ENCODE measurements at regions not wholly inside any gene's neighbourhood (a gene's known extent, or its start where the extent isn't known, plus 50 kb on each side); places are given as distances from the start of the nearest gene placed in this dataset.
A peak's percentile ranks its signal among the peaks of the same experiment; 100 is the strongest.

DNA sequence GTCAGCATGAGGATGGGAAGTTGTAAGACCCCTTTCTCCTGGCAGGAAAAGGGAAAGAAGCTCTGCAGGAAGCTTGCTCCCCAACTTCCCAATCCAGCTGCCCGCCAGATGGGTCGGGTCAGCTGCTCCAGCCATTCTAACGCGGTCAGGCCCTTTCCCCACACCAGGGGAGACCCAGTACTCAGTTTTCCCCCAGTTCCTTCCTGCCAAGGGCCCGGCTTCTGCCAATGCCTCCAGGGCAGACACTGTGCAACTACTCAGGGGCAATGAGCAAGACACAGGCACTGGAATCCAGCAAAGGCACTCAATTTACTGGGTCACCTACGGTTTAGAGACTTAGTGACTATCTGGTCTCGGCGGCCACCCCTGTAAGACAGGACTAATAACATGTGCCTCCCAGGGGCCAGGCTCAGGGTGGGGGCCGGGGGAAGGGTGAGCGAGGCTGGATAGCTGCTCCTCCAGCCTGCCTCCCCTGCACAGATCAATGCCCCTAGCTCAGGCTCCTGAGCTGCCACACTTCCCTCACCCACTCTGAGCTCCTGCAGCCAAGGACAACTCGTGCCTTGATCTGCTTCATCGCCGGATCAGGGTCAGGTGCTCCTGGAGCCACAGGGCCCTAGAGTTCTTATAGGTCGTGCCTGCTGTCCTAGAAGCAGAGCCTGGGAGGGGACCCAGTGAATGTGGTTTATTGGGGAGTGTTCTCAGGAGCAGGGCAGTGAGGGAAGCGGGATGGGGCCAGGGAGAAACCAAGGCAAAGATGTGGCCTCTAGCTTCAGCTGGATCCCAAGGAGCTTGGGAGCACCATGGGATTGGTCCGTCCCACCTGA lies 171.1 kb downstream of the ZFP36L2 start:
- no peak for DNase-seq
- no peak for ATAC-seq

DNA sequence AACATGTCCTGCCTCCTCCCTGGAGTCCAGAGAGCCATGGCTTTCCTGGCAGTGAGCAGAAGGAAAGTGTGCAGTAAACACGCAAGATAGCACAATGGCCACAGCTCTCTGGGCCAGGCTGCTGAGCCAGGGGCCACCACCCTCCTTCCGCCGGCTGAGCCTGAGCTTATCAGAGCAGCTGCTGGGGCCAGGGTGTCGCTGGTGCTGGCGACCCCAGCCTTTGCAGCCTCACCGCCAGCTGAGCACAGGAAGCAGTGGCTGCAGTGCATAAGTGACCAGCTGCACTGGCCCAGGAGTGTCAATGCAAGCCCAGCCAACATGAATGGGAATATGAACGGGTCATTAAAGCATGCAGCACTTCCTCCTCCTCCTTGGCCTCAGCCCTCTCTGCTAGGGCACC lies 172.0 kb downstream of the ZFP36L2 start:
- no peak for DNase-seq
- no peak for ATAC-seq

DNA sequence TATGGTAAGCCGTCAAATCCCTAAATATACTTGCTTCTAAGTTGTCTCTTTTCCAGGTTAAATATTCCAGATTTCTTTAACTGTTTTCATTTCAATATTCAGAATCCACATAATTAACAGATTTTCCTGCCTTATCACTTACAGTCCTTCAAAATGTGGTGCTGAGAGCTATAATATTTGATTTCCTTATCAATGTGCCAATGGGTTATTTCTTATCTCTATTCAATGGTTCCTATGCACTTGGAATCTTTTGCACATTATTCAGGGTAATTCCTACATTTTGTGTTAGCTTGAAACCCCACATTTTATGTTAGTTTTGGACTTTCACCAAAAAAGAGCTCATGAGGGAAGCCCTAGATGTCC lies 173.5 kb downstream of the ZFP36L2 start:
- no peak for DNase-seq
- no peak for ATAC-seq

DNA sequence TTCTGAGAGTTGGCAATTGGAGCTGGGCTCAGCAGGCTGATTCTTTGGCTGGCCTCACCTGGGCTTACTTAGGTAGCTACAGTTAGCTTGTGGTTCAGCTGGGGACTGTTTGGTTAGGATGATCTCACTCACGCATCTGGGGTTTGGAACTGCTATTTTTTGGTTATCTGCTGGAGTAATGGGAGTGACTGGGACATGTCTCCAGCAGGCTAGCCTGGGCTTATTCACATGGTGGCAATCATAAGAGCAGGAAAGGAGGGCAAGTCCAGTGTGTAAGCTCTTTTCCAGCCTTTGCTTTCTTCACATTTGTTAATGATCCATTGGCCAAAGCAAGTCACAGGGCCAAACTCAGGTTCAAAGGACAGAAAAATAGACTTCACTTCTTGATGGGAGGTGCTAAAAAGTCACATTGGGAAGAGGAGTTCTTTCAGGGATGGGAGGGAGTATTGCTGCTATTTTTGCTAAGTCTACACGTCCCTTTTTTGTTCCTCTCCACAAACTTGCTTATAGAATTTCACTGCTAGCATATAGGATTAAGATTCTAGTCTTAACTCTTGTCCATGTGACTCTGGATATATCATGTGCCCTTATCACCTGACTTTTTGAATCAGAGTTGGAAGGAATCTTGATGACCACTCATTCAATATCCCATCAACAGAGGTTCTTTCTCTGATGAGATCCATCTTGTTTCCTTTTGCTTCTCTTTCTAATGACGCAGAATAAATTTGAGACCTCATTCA lies 174.0 kb downstream of the ZFP36L2 start:
- no peak for ATAC-seq

DNA sequence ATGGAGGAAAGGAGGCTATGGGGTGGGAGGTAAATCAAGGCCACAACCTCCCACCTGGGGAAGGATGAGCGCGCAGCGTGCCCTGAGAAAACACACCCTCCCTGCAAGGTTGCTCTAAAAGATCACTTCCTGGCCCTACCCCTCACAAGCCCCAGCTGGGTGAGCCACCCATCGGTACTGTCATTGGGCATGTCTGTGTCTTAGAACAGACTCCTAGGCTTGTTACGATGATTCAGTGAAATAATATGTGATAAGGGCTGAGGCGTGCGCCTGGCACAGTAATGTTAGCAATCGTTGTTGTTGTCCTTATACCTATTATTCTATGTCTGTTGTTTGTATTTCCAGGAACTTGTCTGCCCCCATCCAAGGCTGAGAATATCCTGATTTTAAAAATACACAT lies 175.1 kb downstream of the ZFP36L2 start:
- ATAC-seq, result peak; percentile 61
- peak; percentile 23 for DNase-seq

More for the DNA sequence above, 174.0 kb downstream of the ZFP36L2 start:
- no peak for DNase-seq

DNA sequence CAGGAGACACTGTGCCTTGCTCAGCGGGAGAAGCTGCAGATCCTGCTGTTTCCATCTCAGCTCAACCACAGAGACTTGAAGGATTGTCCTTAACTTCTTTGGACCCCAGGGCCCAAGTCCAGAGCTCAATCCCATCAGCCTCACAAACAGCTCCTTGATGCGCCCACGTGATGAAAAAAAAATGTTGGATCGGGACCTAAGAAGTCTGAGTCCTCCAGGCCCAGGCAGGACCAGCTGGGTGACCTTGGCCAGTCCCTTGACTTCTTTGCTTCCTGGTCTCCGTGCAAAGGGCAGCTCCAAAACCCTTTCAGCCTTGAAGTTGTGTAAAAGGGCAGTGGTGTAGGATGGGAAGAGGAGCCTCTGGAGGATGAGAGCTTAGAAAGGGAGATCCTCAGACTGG lies 175.5 kb downstream of the ZFP36L2 start:
- ATAC-seq, result no peak
- DNase-seq, result no peak

DNA sequence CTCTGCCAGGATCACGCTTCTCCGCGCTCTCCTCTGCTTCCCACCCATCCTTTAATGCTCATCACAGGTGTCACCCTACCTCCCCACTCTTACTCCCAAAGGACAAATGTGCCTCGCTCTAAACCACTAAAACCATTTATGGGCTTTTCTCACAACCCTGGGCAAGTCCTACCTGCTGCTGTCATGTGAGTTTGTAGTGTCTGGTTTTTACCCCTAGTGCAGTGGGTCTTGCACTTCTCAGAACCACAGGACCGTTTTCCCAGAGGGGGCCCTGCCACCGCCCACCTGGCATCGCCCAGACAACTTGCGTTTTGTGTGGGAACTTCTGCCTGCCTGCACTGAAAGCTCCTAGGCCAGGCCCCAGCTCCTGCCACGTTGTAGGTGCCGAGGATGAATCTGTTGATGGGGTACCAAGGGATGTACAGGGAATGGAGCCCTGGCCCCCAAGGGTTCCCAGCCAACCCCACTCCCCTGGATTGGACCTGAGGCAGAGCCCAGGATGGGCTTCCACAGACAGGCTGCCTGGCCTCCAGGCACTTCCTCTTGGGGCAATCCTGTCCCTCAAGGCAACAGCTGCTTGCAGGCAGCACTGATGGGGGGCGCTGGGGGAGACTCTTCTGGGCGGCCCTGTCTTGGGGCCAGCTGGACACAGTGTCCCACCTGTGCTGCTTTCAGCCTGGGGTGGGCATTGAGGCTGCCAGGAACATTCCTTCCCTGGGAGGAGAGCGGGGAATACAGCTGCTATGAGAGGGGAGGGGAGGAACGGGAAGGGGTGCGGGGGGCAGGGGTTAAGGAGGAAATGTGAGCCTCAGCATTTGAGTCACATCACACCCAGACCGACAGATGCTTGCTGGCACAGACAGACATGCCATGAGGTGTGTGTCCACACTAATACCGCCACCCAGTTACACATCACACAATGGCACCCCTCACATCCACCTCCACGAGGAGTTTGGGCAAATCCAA lies 176.3 kb downstream of the ZFP36L2 start:
- DNase-seq (no peak), ATAC-seq (no peak)

DNA sequence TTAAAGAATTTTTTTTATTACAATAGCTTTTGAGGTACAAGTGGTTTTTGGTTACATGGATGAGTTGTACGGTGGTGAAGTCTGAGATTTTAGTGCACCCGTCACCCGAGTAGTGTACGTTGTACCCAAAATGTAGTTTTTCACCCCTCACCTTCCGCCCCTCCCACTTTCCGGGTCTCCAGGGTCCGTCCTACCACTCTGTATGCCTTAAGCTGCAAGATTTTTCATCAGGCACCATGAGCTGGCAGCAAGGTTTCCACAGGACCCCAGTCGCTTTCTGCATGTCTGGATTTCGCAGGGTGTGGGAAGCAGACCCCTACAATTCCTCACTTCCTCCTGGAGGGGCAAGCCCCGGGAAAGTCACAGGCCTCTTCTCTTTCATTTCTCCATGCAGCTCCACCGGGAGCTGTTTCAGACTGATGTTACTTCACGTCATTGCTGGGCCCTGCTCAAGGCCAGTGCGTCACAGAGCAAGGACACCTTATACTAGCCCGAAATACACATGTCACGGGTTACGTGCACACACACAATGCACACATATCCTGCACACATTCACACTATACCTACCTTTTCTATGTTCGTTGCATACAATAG lies 179.1 kb downstream of the ZFP36L2 start:
- no peak for ATAC-seq
- DNase-seq, result no peak

DNA sequence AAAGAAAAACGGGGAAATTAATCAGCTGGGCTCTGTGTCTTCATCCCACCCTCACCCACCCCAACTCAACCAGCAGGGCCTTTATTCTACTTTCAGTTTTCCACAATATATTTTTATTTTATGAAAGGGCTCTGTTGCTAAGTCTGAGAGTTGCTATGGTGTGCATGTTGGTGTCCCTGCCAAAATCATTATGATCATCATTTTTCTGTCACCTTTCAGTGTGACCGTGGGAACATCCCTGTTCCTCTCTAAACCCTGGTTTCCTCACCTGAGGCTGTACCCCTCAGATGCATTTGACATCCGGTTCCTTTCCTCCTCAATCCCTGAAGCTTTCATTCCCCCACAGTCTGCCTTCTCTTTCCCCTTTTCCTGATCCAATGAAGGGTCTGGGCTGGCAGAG lies 180.5 kb downstream of the ZFP36L2 start:
- ATAC-seq (no peak), DNase-seq (no peak)

DNA sequence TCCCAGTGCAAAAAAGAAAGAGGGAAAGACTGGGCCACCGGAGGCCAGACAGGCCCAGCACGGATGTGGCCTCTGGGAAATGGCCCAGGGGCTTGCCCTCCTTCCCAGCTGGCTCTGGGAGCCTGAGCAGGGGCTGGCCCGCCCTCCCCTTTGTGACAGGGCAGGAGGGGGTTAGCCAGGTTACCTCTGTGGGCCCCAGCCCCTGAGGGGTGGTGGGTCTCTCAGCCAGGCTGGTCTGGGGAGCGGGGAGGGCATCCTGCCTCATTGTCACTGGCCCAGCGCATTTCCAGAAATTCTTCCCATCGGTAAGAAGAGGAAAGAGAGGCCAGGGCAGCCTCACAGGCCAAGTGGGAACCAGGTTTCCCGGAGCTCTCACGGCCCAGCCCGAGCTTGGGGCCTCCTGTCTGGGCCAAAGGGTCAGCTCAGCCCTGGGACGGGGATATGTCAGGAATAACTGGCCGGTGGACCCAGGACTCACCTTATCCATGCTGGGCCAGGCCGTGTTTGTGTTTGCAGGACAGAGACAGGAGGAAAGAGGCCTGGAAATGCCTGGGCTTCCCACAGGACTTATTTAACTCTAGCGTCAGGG lies 182.2 kb downstream of the ZFP36L2 start:
- ATAC-seq (no peak), DNase-seq (no peak)

DNA sequence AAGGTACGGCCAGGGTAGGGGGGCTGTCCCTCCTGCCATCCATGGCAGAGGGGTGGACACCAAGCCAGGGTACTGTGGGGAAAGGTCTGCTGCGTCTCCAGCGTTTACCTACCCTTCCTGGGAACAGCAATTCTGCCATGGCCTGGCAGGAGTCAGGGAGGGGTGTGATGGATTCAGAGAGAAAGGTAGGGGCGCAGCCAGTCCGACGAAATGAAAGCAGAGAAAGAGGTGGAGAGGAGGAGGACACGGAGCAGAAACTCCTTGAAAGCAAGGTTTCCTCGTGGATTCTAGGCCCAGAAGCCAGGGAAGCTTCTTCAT lies 182.9 kb downstream of the ZFP36L2 start:
- no peak for ATAC-seq
- no peak for DNase-seq

DNA sequence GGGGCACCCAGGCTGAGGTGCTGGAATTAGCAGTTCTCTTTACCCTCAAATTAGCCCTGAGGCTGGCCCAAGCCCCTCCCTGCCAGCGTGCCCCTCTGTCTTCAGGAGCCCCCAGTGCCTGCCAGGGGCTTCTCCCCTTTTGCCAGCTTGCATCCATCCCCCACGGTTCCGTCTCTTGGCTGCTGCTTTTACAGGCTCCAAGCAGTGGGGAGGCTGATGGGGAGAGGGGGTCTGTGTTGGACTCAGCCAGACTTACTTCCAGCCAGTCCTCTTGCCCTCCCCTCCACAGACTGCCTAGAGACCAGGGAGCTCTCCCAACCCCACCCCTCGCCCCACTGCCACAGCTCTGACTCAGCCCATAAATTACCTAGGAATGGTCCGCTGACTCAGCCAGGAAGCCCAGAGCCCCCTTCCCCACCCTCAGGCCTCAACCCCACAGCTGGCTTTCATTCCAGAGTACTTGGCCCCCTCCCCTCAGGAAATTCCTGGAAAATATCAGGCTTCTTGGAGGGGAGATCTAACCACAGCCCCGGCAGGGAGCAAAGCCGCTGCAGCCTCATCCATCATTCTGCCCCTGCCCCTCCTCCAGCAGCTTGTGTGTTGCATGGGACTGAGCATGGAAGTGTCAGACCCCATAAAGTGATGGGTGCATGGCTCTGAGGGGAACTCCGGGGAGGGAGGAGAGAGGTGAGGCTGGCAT lies 184.6 kb downstream of the ZFP36L2 start:
- DNase-seq (no peak), ATAC-seq (no peak)

DNA sequence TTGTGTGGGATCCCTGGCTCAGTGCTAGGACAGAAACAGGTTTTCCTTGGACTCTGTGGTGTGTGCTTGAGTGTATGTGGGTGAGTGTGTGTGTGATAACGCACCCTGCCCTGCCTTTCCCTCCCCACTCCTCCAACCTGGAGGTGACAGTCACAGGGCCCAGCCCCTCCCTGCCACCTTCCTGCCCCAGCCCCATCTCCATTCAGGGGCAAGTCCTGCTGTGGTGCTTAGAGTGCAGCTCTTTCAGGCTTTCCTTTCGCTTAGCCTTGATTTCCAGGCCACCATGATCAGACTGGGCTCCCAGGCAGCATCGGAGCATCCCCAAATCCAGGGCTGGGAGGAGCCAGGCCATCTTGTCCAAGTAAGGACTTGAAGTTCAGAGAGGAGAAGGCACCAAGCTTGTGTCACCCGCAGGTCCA lies 185.2 kb downstream of the ZFP36L2 start:
- DNase-seq, result no peak
- ATAC-seq, result no peak

DNA sequence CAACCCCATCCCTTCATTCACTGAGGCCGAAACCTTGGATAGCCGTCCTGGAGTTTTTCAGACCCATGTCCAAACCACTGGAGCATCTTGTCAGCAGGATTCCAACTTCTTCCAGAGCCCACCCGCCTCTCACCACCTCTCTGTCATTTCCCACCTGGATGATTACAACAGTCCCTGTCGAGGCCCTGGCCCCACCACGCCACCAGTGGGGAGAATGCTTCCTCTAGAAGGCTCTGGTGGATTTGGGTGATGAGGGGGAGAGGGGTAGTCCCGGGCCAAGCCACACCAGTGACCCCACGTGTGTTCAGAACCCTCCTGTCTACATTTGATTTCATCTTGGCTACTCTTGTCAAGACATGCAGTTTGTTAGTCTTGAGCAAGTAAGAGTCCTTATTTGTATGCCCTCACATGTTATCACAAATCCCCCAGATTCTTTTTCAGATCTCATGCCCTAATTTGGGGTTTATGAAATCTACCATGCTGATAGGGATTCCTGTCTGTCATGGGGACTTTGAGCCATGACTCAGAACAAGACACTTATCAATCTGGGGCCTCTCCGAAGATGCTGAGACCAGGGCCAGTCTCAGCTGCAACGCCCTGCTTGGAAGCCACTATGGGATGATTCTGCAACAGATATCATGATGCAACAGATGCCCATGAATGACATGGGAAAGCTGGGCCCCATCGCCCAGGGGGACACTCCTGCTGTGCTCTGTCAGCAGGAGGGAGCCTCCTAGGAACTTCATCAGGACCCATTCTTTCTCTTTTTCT lies 186.1 kb downstream of the ZFP36L2 start:
- DNase-seq (no peak), ATAC-seq (peak; percentile 20)

DNA sequence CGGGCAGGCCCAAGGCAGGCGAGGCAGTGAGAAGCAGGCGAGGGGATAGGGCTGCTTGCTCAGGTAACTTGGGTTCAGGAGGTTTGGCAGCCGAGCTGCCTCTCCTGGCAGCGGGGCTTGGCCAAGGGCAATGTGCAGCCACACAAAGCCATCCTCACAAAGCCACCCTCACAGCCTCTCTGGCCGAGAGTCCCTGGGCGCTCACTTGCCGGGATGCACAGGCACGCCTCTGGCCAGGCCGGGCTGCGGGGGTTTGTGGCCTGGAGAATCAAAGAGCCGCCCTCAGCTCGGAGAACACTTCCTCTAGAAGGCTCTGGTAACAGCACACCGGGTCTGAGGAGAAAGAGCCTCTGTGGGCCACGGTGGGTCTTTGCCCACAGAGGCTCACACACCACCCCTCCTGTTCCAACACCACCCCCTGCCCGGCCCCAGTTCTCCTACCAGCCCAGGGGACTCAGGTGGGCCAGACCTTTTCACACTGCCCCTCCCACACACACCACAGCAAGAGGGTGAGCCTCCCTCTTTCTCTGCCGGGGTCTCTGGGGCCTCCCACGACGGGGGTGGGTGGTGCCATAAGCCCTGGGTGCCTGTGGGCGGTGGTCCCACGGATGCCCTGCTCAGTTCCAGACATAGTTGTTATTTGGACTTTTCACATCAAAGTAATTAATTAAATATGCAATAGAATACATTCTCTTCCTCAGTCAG lies 186.9 kb downstream of the ZFP36L2 start:
- no peak for DNase-seq
- no peak for ATAC-seq

DNA sequence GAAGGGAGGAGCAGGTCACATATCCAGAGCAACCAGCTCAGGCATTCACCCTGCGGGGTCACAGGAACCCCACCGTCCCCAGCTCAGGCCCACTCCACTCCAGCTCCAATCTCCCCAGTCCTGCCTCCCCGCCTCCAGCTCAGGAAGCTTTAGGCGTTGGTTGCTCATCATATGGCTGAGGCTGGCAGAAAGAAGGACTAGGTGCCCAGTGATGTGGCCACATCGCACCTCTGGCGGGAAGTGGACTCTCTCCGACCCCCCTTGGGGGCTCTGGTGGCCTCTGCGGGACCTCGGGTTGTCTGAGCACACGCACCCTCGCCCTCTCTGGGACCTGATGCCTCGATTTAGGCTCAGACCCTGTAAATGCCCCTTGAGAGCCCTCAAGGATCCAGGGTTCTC lies 187.7 kb downstream of the ZFP36L2 start:
- ATAC-seq, result no peak

DNA sequence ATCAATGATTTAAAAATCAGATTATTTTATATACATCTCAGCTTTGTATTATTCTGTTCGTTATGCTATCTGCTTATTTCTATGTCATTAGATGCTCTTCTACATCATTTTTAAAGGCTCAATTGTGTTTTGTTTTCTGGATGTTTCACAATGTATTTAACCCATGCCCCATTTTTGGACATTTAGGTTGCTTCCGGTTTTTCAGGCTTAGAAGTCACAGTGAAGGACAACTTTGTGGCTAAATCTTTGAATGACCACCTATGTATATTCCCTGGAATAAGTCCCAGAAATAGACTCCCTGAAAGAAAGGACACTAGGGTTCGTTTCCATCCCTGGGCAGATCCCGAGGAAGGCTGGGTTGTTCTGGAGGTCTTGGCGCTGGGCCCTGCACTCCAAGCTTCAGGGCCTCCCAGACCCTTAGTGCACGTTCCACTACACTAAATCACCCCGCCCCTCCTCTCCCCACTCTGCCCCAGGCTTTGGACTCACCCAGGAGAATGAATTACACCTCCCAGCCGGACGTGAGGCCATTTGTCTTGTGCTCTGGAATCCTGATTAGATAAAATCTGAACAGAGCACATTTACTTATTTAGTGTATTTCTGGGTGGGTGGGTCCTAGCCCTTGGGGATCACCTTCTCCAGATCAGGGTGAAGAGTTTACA lies 188.2 kb downstream of the ZFP36L2 start:
- ATAC-seq (no peak), DNase-seq (no peak)

More for the DNA sequence above, 187.7 kb downstream of the ZFP36L2 start:
- DNase-seq, result no peak

DNA sequence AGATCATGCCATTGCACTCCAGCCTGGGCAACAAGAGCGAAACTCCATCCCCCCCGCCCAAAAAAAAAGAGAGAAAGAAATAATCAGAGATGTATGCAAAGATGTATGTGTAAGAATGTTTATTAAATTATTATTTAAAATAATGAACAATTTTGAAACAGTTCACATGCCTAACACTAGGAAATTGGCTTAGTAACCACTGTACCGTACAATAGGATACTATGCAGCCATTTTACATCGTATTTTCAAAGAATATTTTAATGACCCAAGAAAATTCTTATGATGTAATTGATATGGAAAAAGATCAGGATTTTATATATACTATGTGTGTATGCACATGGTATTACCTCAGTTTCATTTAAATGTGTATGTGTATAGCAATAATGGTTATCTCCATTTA lies 190.5 kb downstream of the ZFP36L2 start:
- ATAC-seq (no peak), DNase-seq (no peak)

DNA sequence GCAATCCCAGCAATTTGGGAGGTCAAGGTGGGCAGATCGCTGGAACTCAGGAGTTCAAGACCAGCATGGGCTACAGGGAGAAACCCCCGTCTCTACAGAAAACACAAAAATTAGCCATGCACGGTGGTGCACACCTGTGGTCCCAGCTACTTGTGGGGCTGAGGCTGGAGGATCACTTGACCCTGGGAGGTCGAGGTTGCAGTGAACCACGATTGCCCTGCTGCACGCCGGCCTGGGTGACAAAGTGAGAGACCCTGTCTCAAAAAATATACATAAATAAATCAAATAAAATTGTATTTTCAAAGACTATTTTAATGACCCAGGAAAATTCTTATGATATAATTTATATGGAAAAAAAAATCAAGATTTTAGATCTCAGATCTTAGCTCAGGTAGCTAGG lies 191.5 kb downstream of the ZFP36L2 start:
- ATAC-seq (no peak), DNase-seq (no peak)

Measured in stimulated activated naive CD8-positive, alpha-beta T cell treated with anti-CD3 and anti-CD28 coated beads, Interleukin-15, Interleukin-2, amounts not matched to agents 100 U/mL and 50 U/mL, for 24 hours (primary cell).